Right lobe of liver (tissue), 6 donors: ENCODE measurements at regions not wholly inside any gene's neighbourhood (a gene's known extent, or its start where the extent isn't known, plus 50 kb on each side); places are given as distances from the start of the nearest gene placed in this dataset.

Experiments used
- ATAC-seq, 4 donors: fragments of 200-7000 bp; cut with Tn5 transposase; one replicate each; pipeline ENCODE4 v1.9.1; 2020; ENCODE audit warnings: mild to moderate bottlenecking in 4 of 4, moderate library complexity in 4 of 4
- DNase-seq, 3 donors: peaks; one replicate each; pipeline ENCODE4 v3.0.0-alpha.2; 2020
- H3K27ac ChIP-seq, 3 donors: fragments of 200-600 bp; one replicate each; pipeline ENCODE4 v1.8.0; 2022
- H3K27me3 ChIP-seq, 2 donors: fragments of 200-600 bp; one replicate each; pipeline ENCODE4 v1.8.0; 2022
- H3K36me3 ChIP-seq, 4 donors: fragments of 200-600 bp; sonication (generic) in 1 of 4; one replicate each; pipeline versions ENCODE4 v1.5.1 to v1.8.0; 2017 to 2022; ENCODE audit warnings: control low read depth in 1 of 4
- H3K4me1 ChIP-seq, 4 donors: fragments of 200-600 bp; sonication (generic) in 1 of 4; one replicate each; pipeline versions ENCODE4 v1.5.1 to v1.8.0; 2017 to 2022; ENCODE audit warnings: control low read depth in 1 of 4
- H3K4me3 ChIP-seq, 3 donors: fragments of 200-600 bp; one replicate each; pipeline ENCODE4 v1.8.0; 2022
- H3K9me3 ChIP-seq, 4 donors: fragments of 200-600 bp; sonication (generic) in 1 of 4; one replicate each; pipeline versions ENCODE4 v1.5.1 to v1.8.0; 2017 to 2022; ENCODE audit warnings: control low read depth in 1 of 4
- POLR2A ChIP-seq: fragments of 450-650 bp; IDR thresholded peaks from one replicate; pipeline ENCODE4 v1.6.1; 2017; ENCODE audit warnings: antibody characterized with exemption, mild to moderate bottlenecking
- WGBS: methylation state at CpG from one replicate; pipeline ENCODE4 v1.1.6; 2018; ENCODE audit warnings: low coverage, low lambda C conversion rate; ENCODE audit not compliant: insufficient coverage; ENCODE audit errors: missing lambda C conversion rate; 5-methylcytosine and 5-hydroxymethylcytosine counted together
- intact Hi-C, 2 donors: fragments of 100-400 bp; cut with DNase I; formaldehyde crosslinking; loops; one replicate each; pipeline versions ENCODE4 v1.11.2 to v1.14.1; 2022
- TF ChIP-seq, protein P1 (sequence below), 4 donors: fragments of 200-600 bp in 3 of 4; fragments of 450-650 bp in 1 of 4; IDR thresholded peaks; one replicate each; pipeline versions ENCODE4 v1.5.1 to v1.8.0; 2016 to 2022; ENCODE audit warnings: antibody characterized with exemption in 4 of 4, mild to moderate bottlenecking in 2 of 4
- donor health status: DM: no; HTN: yes; CAD: no.
- donor health status: DM: no; HTN: no; CAD: no.
- donor health status: DM: no; HTN: no; CAD: no.
- donor health status: DM: no; HTN: yes; CAD: no.
- donor health status: DM: no; HTN: yes; CAD: no.

DNA sequence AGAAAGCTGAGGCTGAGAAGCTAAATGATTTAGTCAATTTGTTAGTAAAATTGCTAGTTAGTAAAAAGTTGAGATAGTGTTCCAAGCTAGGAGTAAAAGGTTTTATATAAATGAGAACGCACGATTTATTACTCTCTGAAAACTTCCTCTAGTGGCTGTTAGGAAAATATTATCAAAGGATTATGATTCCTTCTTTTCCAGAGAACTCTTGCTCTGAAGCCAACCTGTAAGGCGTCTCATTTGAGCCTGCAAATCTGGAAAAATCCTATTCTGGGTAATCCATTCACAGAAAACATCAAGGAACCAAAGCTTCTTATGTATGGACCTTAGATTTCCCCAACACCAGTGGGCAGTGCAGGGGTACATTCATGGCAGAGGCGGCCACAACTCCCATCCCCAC is 252.7 kb downstream of the SOD2 start:
- H3K4me1 ChIP-seq, result no peaks in the 10 kb centered on the region
- no peak overlapping the region for H3K27ac ChIP-seq
- DNase-seq (no peak), ATAC-seq (no peak)
- H3K4me3 ChIP-seq, result no peak overlapping the region
- no peaks in the 10 kb centered on the region for H3K36me3 ChIP-seq
- no peaks in the 10 kb centered on the region for H3K9me3 ChIP-seq
- no peak for TF ChIP-seq POLR2A
- TF ChIP-seq, protein P1, sequence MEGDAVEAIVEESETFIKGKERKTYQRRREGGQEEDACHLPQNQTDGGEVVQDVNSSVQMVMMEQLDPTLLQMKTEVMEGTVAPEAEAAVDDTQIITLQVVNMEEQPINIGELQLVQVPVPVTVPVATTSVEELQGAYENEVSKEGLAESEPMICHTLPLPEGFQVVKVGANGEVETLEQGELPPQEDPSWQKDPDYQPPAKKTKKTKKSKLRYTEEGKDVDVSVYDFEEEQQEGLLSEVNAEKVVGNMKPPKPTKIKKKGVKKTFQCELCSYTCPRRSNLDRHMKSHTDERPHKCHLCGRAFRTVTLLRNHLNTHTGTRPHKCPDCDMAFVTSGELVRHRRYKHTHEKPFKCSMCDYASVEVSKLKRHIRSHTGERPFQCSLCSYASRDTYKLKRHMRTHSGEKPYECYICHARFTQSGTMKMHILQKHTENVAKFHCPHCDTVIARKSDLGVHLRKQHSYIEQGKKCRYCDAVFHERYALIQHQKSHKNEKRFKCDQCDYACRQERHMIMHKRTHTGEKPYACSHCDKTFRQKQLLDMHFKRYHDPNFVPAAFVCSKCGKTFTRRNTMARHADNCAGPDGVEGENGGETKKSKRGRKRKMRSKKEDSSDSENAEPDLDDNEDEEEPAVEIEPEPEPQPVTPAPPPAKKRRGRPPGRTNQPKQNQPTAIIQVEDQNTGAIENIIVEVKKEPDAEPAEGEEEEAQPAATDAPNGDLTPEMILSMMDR (IDR thresholded peaks at IDR 0.05), result no peak
- intact Hi-C loops, result no loop called here
- no peaks in the 10 kb centered on the region for H3K27me3 ChIP-seq
- 83% methylated on average over 3 of the region's 4 CpGs for WGBS

DNA sequence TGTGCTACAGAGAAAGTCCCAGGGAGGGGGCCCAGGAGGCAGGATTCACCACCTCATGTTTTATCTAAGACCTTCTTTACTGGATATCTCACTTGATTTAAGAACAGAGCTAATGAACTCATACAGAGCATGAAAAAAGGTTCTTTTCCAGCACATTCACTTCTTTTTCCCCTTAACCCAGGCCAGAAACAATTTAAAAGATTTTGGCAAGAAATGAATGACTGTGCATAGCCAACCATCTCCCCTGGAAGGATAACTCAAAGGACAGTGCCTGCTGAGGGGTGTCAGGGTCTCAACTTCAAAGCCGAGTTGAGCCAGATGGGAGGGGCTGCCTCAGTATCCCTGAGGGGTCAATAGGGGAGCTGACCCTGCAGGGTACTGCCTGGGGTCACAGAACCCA is 253.4 kb downstream of the SOD2 start:
- ATAC-seq (no peak), DNase-seq (no peak)
- intact Hi-C loops, result no loop called here
- Histone ChIP-seq H3K4me1 (no peaks in the 10 kb centered on the region), H3K27ac (no peak overlapping the region), H3K36me3 (no peaks in the 10 kb centered on the region), H3K4me3 (no peak overlapping the region), H3K9me3 (no peaks in the 10 kb centered on the region), H3K27me3 (no peaks in the 10 kb centered on the region)
- TF ChIP-seq, protein P1 (IDR thresholded peaks at IDR 0.05), result no peak
- TF ChIP-seq POLR2A, result no peak
- 36% methylated on average over 1 of the region's 1 CpG for WGBS

DNA sequence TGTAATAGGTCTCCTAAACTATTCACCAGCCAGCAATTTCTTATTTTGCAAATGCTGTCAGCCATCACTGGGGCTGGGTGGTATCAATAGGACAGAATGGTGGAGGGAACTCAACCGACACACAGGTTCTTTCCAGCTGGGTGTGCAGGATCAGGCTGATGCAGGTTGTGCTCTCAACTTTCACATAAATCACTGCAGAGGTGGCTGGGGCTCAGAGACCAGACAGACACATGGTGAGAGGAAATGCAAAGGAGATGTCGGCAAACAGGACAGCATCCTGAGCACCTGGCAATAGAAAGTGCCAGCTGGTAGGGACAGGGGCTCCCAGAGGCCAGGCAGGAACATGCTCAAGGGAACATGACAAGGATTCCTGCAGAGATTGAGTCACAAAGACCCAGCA is 254.9 kb downstream of the SOD2 start:
- Histone ChIP-seq H3K27ac (no peak overlapping the region), H3K4me3 (no peak overlapping the region), H3K4me1 (no peaks in the 10 kb centered on the region), H3K27me3 (no peaks in the 10 kb centered on the region), H3K9me3 (peaks cover 0 to 6% (median 1%) of the 10 kb centered on the region in 4 donors), H3K36me3 (no peaks in the 10 kb centered on the region)
- no peak for DNase-seq
- TF ChIP-seq POLR2A, result no peak
- TF ChIP-seq, protein P1 (IDR thresholded peaks at IDR 0.05), result no peak
- intact Hi-C loops, result no loop called here
- ATAC-seq, result no peak
- 71% methylated on average over 2 of the region's 2 CpGs for WGBS

DNA sequence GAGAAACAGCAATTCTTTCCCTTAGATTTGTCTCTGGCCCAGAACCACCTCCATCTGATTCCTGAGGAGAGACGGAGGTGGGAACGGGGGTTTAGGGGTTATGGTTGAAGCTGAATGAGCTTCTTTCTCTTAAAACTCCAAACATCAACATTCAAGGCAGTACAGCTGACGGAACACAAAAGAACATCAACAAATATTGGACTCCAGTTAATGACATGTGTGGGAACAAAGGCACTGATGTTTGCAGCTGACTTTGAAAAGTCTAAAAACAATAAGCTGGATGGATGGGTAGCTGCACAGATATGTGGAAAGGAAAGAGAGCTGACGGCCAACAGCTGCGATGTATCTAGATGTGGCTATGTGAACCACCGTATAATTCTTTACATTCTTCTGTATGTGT is 256.5 kb downstream of the SOD2 start:
- Histone ChIP-seq H3K27ac (no peak overlapping the region), H3K4me1 (no peaks in the 10 kb centered on the region), H3K4me3 (no peak overlapping the region), H3K9me3 (peaks cover 0 to 6% (median 3%) of the 10 kb centered on the region in 4 donors), H3K27me3 (no peaks in the 10 kb centered on the region), H3K36me3 (no peaks in the 10 kb centered on the region)
- TF ChIP-seq POLR2A, result no peak
- intact Hi-C loops, result no loop called here
- WGBS, result 74% methylated on average over 6 of the region's 6 CpGs
- no peak for DNase-seq
- no peak for ATAC-seq

DNA sequence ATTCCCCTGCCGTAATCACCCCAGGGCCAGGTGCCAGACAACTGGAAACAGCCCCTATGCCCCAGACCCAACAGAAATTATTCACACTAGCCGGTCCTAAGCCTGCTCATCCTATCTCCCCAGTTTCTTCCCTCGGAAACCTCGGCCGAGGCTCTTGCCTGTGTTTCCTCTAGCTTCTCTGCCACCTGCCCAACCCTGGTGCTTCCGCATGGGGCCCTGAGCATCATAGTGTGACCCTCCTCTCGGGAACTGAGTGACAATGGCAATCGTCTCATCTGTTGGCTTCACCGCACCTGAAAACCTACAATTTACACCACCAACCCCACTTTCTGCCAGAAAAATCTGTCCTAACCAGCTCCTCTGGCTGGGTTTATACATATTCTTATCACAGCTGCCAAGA is 257.3 kb downstream of the SOD2 start:
- no peak for TF ChIP-seq POLR2A
- TF ChIP-seq, protein P1 (IDR thresholded peaks at IDR 0.05), result no peak
- WGBS, result 83% methylated on average over 6 of the region's 9 CpGs
- H3K27ac ChIP-seq, result no peak overlapping the region
- ATAC-seq, result no peak
- H3K4me3 ChIP-seq, result no peak overlapping the region
- intact Hi-C loops, result no loop called here
- H3K27me3 ChIP-seq, result no peaks in the 10 kb centered on the region
- H3K4me1 ChIP-seq, result no peaks in the 10 kb centered on the region
- H3K36me3 ChIP-seq, result no peaks in the 10 kb centered on the region
- DNase-seq, result no peak
- H3K9me3 ChIP-seq, result peaks cover 0 to 6% (median 3%) of the 10 kb centered on the region in 4 donors
